Stimulated activated CD4-positive, alpha-beta T cell treated with anti-CD3 and anti-CD28 coated beads, TNF-alpha, amount 100 ng/mL, for 4 hours (primary cell): ENCODE measurements at regions not wholly inside any gene's neighbourhood (a gene's known extent, or its start where the extent isn't known, plus 50 kb on each side); places are given as distances from the start of the nearest gene placed in this dataset.

Source experiments
- DNase-seq, 3 experiments: peaks; one replicate each; pipeline ENCODE4 v3.0.0-alpha.2; 2020; ENCODE audit warnings: low read depth in 3 of 3

GRCh38 chr2:129464036-129464435 lies 515.4 kb upstream of the RAB6C start:
- DNase-seq, result no peak

- no peak for DNase-seq
Measured at GRCh38 chr2:129464631-129465030, 514.8 kb upstream of the RAB6C start.

- DNase-seq, result no peak
Measured at GRCh38 chr2:129465045-129465444, 514.4 kb upstream of the RAB6C start.

GRCh38 chr2:129466389-129466788 lies 513.1 kb upstream of the RAB6C start:
- no peak for DNase-seq

GRCh38 chr2:129467012-129467779 lies 512.3 kb upstream of the RAB6C start:
- DNase-seq, result no peak

- DNase-seq, result no peak
Measured at GRCh38 chr2:129467941-129468340, 511.5 kb upstream of the RAB6C start.

- no peak for DNase-seq
Measured at GRCh38 chr2:129468879-129469278, 510.6 kb upstream of the RAB6C start.

- no peak for DNase-seq
Measured at GRCh38 chr2:129469389-129469788, 510.1 kb upstream of the RAB6C start.

GRCh38 chr2:129469871-129470270 lies 509.6 kb upstream of the RAB6C start:
- DNase-seq, result no peak

GRCh38 chr2:129478902-129479517 lies 500.5 kb upstream of the RAB6C start:
- DNase-seq, result no peak

- DNase-seq, result no peak
Measured at GRCh38 chr2:129479892-129480291, 499.6 kb upstream of the RAB6C start.

GRCh38 chr2:129480790-129481189 lies 498.7 kb upstream of the RAB6C start:
- DNase-seq, result no peak

- DNase-seq, result no peak
Measured at GRCh38 chr2:129481306-129482219, 497.9 kb upstream of the RAB6C start.

- DNase-seq, result no peak
Measured at GRCh38 chr2:129482626-129483025, 496.8 kb upstream of the RAB6C start.

- no peak for DNase-seq
Measured at GRCh38 chr2:129483366-129483765, 496.1 kb upstream of the RAB6C start.

- DNase-seq, result no peak
Measured at GRCh38 chr2:129484999-129485897, 494.2 kb upstream of the RAB6C start.

- no peak for DNase-seq
Measured at GRCh38 chr2:129488376-129488775, 491.1 kb upstream of the RAB6C start.

GRCh38 chr2:129490641-129491040 lies 488.8 kb upstream of the RAB6C start:
- no peak for DNase-seq

GRCh38 chr2:129491308-129491707 lies 488.2 kb upstream of the RAB6C start:
- no peak for DNase-seq

- no peak for DNase-seq
Measured at GRCh38 chr2:129492548-129492947, 486.9 kb upstream of the RAB6C start.

- DNase-seq, result no peak
Measured at GRCh38 chr2:129499747-129500146, 479.7 kb upstream of the RAB6C start.
